ENCODE measurements at regions not wholly inside any gene's neighbourhood (a gene's known extent, or its start where the extent isn't known, plus 50 kb on each side); places are given as distances from the start of the nearest gene placed in this dataset.
"Not testable (repeated sequence)": the region's sequence is repeated elsewhere in the genome, so short reads cannot be mapped to it uniquely, and the experiment has no call there.

DNA sequence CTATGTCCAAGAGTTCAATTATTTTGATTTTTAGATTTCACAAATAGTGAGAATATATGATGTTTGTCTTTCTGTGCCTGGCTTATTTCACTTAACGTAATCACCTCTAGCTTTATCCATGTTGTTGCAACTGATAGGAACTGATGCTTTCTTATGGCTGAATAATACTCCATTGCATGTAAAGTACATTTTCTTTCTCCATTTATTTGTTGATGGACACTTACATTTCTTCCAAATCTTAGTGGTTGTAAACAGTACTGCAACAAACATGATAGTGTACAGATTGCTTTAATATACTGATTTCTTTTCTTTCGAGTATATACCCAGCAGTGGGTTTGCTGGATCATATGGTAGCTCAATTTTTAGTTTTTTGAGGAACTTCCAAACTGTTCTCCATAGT is 600.6 kb upstream of the SEMA6D start:
- no peak for TF ChIP-seq EZH2 (IDR thresholded peaks at IDR 0.05; ENCODE audit: borderline replicate concordance, low read depth, low read length, poor library complexity, severe bottlenecking)
- TF ChIP-seq, protein P1, sequence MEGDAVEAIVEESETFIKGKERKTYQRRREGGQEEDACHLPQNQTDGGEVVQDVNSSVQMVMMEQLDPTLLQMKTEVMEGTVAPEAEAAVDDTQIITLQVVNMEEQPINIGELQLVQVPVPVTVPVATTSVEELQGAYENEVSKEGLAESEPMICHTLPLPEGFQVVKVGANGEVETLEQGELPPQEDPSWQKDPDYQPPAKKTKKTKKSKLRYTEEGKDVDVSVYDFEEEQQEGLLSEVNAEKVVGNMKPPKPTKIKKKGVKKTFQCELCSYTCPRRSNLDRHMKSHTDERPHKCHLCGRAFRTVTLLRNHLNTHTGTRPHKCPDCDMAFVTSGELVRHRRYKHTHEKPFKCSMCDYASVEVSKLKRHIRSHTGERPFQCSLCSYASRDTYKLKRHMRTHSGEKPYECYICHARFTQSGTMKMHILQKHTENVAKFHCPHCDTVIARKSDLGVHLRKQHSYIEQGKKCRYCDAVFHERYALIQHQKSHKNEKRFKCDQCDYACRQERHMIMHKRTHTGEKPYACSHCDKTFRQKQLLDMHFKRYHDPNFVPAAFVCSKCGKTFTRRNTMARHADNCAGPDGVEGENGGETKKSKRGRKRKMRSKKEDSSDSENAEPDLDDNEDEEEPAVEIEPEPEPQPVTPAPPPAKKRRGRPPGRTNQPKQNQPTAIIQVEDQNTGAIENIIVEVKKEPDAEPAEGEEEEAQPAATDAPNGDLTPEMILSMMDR (conservative IDR thresholded peaks at IDR 0.05; ENCODE audit: low read depth, low read length), result no peak

GRCh38 chr15:47119349-47119748 is 598.0 kb upstream of the SEMA6D start:
- no peaks in the 10 kb centered on the region for H3K4me1 ChIP-seq (ENCODE audit: insufficient read depth, low read length, poor library complexity, severe bottlenecking)
- H3K27ac ChIP-seq (ENCODE audit: low read depth, low read length, poor library complexity, severe bottlenecking), result no peak overlapping the region
- no peaks in the 10 kb centered on the region for H3K36me3 ChIP-seq (ENCODE audit: insufficient read depth, low read length, poor library complexity, severe bottlenecking)
- H3K4me3 ChIP-seq (ENCODE audit: low read depth, low read length, poor library complexity, severe bottlenecking), result no peak overlapping the region
- no peak for TF ChIP-seq EZH2 (IDR thresholded peaks at IDR 0.05; ENCODE audit: borderline replicate concordance, low read depth, low read length, poor library complexity, severe bottlenecking)
- TF ChIP-seq, protein P1 (conservative IDR thresholded peaks at IDR 0.05; ENCODE audit: low read depth, low read length), result no peak
- BruUV-seq (replicated peaks), result no TSS peak
- ChIA-PET POLR2A (ENCODE audit: low non-redundant PET) (no interaction called here), CTCF (no interaction called here)
- intact Hi-C loops (cut with micrococcal nuclease; ENCODE audit: unreplicated experiment), result no loop called here
- H3K9me3 ChIP-seq (ENCODE audit: low read depth, low read length, poor library complexity, severe bottlenecking), result peaks cover 12% of the 10 kb centered on the region
- DNase-seq (ENCODE audit: low spot score), result no peak
- peaks cover 14% of the 10 kb centered on the region for H3K27me3 ChIP-seq (replicated peaks; ENCODE audit: insufficient read depth, low read depth, low read length, poor library complexity)

More for the DNA sequence above, 600.6 kb upstream of the SEMA6D start:
- Histone ChIP-seq H3K4me1 (ENCODE audit: insufficient read depth, low read length, poor library complexity, severe bottlenecking) (no peaks in the 10 kb centered on the region), H3K36me3 (ENCODE audit: insufficient read depth, low read length, poor library complexity, severe bottlenecking) (no peaks in the 10 kb centered on the region), H3K27ac (ENCODE audit: low read depth, low read length, poor library complexity, severe bottlenecking) (no peak overlapping the region), H3K27me3 (replicated peaks; ENCODE audit: insufficient read depth, low read depth, low read length, poor library complexity) (peaks cover 29% of the 10 kb centered on the region), H3K4me3 (ENCODE audit: low read depth, low read length, poor library complexity, severe bottlenecking) (no peak overlapping the region), H3K9me3 (ENCODE audit: low read depth, low read length, poor library complexity, severe bottlenecking) (peaks cover 12% of the 10 kb centered on the region)
- CTCF ChIA-PET, result no interaction called here
- no peak for DNase-seq (ENCODE audit: low spot score)
- BruUV-seq (replicated peaks), result no TSS peak
- POLR2A ChIA-PET (ENCODE audit: low non-redundant PET), result no interaction called here
- intact Hi-C loops (cut with micrococcal nuclease; ENCODE audit: unreplicated experiment), result no loop called here

GRCh38 chr15:47124430-47125102 is 592.7 kb upstream of the SEMA6D start:
- no TSS peak for BruUV-seq (replicated peaks)
- TF ChIP-seq EZH2 (IDR thresholded peaks at IDR 0.05; ENCODE audit: borderline replicate concordance, low read depth, low read length, poor library complexity, severe bottlenecking), result no peak
- POLR2A ChIA-PET (ENCODE audit: low non-redundant PET), result interaction anchor here (0.6 kb wide), 1 partner anchor 123 kb away, joined by 5 read pairs; no protein-coding TSS in a partner anchor
- H3K36me3 ChIP-seq (ENCODE audit: insufficient read depth, low read length, poor library complexity, severe bottlenecking), result no peaks in the 10 kb centered on the region
- CTCF ChIA-PET, result no interaction called here
- H3K9me3 ChIP-seq (ENCODE audit: low read depth, low read length, poor library complexity, severe bottlenecking), result peaks cover 18% of the 10 kb centered on the region
- H3K27me3 ChIP-seq (replicated peaks; ENCODE audit: insufficient read depth, low read depth, low read length, poor library complexity), result peaks cover 5% of the 10 kb centered on the region
- no peak overlapping the region for H3K27ac ChIP-seq (ENCODE audit: low read depth, low read length, poor library complexity, severe bottlenecking)
- intact Hi-C loops (cut with micrococcal nuclease; ENCODE audit: unreplicated experiment), result no loop called here
- H3K4me1 ChIP-seq (ENCODE audit: insufficient read depth, low read length, poor library complexity, severe bottlenecking), result no peaks in the 10 kb centered on the region
- DNase-seq (ENCODE audit: low spot score), result no peak
- H3K4me3 ChIP-seq (ENCODE audit: low read depth, low read length, poor library complexity, severe bottlenecking), result no peak overlapping the region

- Histone ChIP-seq H3K27me3 (replicated peaks; ENCODE audit: insufficient read depth, low read depth, low read length, poor library complexity) (peaks cover 5% of the 10 kb centered on the region), H3K4me3 (ENCODE audit: low read depth, low read length, poor library complexity, severe bottlenecking) (no peak overlapping the region), H3K9me3 (ENCODE audit: low read depth, low read length, poor library complexity, severe bottlenecking) (peaks cover 6% of the 10 kb centered on the region), H3K4me1 (ENCODE audit: insufficient read depth, low read length, poor library complexity, severe bottlenecking) (no peaks in the 10 kb centered on the region), H3K36me3 (ENCODE audit: insufficient read depth, low read length, poor library complexity, severe bottlenecking) (no peaks in the 10 kb centered on the region), H3K27ac (ENCODE audit: low read depth, low read length, poor library complexity, severe bottlenecking) (no peak overlapping the region)
- ChIA-PET POLR2A (ENCODE audit: low non-redundant PET) (no interaction called here), CTCF (no interaction called here)
- no peak for DNase-seq (ENCODE audit: low spot score)
- TF ChIP-seq, protein P1 (conservative IDR thresholded peaks at IDR 0.05; ENCODE audit: low read depth, low read length), result no peak
- TF ChIP-seq EZH2 (IDR thresholded peaks at IDR 0.05; ENCODE audit: borderline replicate concordance, low read depth, low read length, poor library complexity, severe bottlenecking), result no peak
- BruUV-seq (replicated peaks), result no TSS peak
- intact Hi-C loops (cut with micrococcal nuclease; ENCODE audit: unreplicated experiment), result no loop called here
Measured at GRCh38 chr15:47129033-47129432, 588.3 kb upstream of the SEMA6D start.

GRCh38 chr15:47131450-47131849 is 585.9 kb upstream of the SEMA6D start:
- POLR2A ChIA-PET (ENCODE audit: low non-redundant PET); CTCF ChIA-PET; H3K9me3 ChIP-seq (ENCODE audit: low read depth, low read length, poor library complexity, severe bottlenecking): not testable (repeated sequence)

More at GRCh38 chr15:47131450-47131849, 585.9 kb upstream of the SEMA6D start:
- H3K4me3 ChIP-seq (ENCODE audit: low read depth, low read length, poor library complexity, severe bottlenecking); H3K36me3 ChIP-seq (ENCODE audit: insufficient read depth, low read length, poor library complexity, severe bottlenecking); H3K27ac ChIP-seq (ENCODE audit: low read depth, low read length, poor library complexity, severe bottlenecking); DNase-seq (ENCODE audit: low spot score); H3K4me1 ChIP-seq (ENCODE audit: insufficient read depth, low read length, poor library complexity, severe bottlenecking); H3K27me3 ChIP-seq (replicated peaks; ENCODE audit: insufficient read depth, low read depth, low read length, poor library complexity); BruUV-seq (replicated peaks): not testable (repeated sequence)
- intact Hi-C loops (cut with micrococcal nuclease; ENCODE audit: unreplicated experiment), result loop anchor here (10.0 kb wide), 1 partner anchor 57 kb away; no protein-coding TSS in a partner anchor
